ENCODE measurements at regions not wholly inside any gene's neighbourhood (a gene's known extent, or its start where the extent isn't known, plus 50 kb on each side); places are given as distances from the start of the nearest gene placed in this dataset.
A peak's percentile ranks its signal among the peaks of the same experiment; 100 is the strongest.

DNA sequence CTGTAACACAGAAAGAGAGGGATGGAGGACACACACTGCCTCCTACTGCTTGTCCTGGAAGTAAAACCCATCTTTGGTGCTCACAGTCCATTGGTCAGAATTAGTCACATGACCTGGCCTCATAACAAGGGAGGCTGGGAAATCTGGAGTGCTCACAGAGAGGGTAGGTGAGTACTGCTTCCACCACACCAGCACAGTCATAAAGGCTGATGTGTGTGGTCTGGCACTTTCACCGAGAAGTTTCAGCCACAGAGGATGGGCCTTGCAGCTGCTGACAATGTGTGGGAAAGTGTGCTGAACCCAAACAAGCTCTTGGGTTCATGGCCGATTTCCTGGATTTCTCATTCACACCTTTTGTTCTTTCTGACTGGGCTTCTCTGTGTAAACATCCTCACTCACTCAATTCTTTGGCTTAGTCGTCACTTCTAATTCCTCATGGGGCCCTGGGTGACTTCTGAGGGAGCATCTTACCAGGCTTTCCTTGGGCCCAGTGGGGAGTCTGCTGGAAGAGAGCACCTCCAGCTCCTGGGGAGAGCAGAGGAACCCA is 100.7 kb downstream of the ASB7 start:
- peak; percentile 78 for DNase-seq
- no peak overlapping the region for H3K4me3 ChIP-seq
- H3K27me3 ChIP-seq, result no peaks in the 10 kb centered on the region
- peaks cover 7% of the 10 kb centered on the region; the same call in 1 of the 2 replicates for H3K9me3 ChIP-seq
- no peaks in the 10 kb centered on the region for H3K36me3 ChIP-seq

DNA sequence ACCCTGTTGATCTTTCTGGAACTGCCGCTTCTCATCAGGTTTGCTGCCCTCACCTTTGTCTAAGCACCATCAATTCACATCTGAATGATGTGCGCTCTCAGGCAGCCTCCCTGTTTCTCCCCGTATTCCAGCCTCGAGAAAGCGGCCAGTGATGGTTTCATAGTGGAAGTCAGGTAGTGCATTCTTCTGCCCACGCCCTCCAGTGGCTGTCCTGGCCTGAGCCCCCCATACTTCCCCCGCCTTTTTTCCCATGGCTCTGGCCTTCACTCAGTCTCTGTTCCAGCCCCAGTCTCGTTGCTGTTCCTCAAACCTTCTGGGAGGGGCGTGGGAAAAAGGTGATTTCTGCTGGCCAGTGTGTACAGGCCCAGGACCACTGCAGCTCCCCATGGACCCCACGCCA is 101.3 kb downstream of the ASB7 start:
- H3K9me3 ChIP-seq, result peaks cover 7% of the 10 kb centered on the region; the same call in 1 of the 2 replicates
- DNase-seq, result no peak
- H3K27me3 ChIP-seq, result no peaks in the 10 kb centered on the region
- H3K4me3 ChIP-seq, result no peak overlapping the region
- no peaks in the 10 kb centered on the region for H3K36me3 ChIP-seq

DNA sequence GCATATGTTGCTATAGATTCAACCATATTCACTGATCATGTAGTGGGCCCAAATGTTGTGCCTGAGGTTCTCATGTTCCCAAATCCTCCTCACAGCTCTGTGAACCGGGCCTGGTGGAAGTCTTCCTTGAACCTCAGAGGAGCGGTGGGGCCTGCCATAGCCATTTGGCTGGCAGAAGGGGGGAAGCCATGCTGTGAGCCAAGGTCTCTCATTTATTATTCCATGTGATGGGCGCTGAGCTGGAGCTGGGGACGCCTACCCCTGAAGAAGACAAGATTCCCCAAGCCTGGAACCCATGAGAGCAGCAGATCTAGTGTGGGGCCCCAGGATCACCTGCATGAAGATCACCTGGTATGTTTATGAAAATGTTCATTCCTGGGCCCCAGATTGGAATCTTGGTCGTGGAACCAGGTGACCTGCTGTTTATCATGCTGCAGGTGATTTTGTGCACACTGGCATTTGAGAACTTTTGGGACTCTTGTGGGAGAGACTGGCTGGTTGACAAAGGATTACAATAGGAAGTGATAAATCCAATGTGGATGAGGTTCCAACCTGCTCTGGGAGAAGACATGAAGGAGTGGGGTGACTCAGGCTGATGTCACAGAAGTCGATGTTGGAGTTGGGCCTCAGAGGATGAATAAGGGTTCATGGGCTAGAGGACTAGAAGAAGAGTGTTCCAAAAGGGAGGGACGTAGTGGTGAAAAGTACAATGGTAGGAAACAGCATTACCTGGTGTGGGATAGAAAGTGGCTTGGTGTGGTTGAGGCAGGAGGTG is 102.1 kb downstream of the ASB7 start:
- no peaks in the 10 kb centered on the region for H3K36me3 ChIP-seq
- H3K4me3 ChIP-seq, result no peak overlapping the region
- DNase-seq, result peak; percentile 95
- no peaks in the 10 kb centered on the region for H3K27me3 ChIP-seq
- peaks cover 7% of the 10 kb centered on the region; the same call in 1 of the 2 replicates for H3K9me3 ChIP-seq

DNA sequence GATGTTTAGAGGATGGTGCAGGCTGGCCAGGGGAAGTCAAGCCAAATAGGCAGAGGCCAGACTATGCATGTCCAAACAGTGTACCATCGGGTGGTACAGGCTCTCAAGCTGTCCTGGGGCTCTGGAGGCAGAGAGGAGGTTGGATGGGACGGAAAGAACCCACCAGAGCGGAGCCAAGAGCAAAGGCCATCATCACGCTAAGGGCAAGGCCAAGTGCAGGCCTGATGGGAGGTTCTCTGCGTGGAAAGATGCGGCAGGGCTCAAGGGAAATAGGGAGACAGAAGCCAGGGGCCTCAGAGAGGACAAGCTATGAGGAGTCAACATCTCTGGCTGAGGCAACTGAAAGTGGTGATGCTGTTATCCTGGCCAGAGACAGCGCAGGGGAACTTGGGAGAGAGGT is 102.7 kb downstream of the ASB7 start:
- no peaks in the 10 kb centered on the region for H3K36me3 ChIP-seq
- H3K9me3 ChIP-seq, result peaks cover 10% of the 10 kb centered on the region; the same call in 1 of the 2 replicates
- no peaks in the 10 kb centered on the region for H3K27me3 ChIP-seq
- DNase-seq, result no peak
- H3K4me3 ChIP-seq, result no peak overlapping the region

DNA sequence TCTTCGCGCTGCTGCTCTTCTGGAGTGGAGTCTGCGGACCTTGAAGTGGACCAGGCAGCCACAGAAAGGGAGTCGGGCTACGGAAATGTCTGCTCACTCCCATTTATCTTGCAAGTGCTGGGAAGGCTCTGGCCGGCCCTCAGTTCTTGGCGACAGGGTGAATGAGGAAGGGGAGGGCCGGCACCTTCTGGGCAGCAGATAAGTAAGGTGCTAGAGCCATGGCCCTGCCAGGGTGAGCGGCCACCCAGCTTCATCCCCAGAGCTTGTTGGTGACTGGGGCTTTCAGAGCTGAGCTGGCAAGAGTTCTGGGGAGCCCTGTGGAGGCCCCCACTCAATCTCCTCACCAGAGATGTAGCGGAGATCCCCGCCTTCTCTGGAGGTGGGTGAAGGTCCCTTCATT is 103.5 kb downstream of the ASB7 start:
- no peaks in the 10 kb centered on the region for H3K36me3 ChIP-seq
- no peaks in the 10 kb centered on the region for H3K27me3 ChIP-seq
- no peak overlapping the region for H3K4me3 ChIP-seq
- H3K9me3 ChIP-seq, result peaks cover 10% of the 10 kb centered on the region; the same call in 1 of the 2 replicates
- DNase-seq, result no peak

DNA sequence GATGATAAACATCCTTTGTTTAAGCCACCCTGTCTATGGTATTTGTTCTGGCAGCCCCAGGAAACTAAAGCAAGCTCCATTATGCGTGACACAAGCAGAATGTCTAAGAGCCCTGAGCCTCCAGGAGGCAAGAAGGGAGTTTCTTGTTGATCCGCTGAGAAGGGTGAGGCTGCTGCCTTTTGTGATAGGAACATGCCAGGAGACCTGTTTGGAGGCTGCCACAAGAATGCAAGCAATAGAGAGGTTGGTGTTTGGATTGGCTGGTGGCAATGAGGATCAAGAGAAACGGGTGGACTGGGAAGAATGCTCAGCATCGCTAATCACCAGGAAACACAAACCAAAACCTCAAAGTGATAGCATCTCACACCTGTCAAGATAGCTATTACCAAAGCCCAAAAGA is 104.8 kb downstream of the ASB7 start:
- H3K9me3 ChIP-seq, result peaks cover 10% of the 10 kb centered on the region; the same call in 1 of the 2 replicates
- no peak for DNase-seq
- no peaks in the 10 kb centered on the region for H3K27me3 ChIP-seq
- no peaks in the 10 kb centered on the region for H3K36me3 ChIP-seq
- no peak overlapping the region for H3K4me3 ChIP-seq

DNA sequence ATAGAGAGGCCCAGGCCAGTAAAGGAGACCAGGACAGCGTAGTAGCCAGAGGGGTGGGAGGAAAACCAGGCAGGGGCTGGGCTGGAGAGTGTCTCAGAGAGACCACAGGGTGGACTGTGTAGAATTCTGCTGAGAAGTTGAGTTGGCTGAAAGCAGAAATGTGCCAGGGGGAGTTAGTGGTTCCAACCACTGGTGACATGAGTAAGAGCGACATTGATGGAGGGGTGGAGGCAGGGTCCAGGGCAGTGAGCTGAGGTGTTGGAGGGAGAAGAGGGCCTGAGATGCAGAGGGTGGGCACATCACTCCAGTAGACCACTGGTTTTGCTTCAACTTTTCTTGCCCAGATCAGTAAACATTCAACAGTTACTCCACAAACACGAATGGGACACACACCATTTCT is 106.5 kb downstream of the ASB7 start:
- no peak overlapping the region for H3K4me3 ChIP-seq
- no peak for DNase-seq
- 0 out of 2 replicates have a peak, but pooled peaks cover 2% of the 10 kb centered on the region for H3K9me3 ChIP-seq
- no peaks in the 10 kb centered on the region for H3K27me3 ChIP-seq
- no peaks in the 10 kb centered on the region for H3K36me3 ChIP-seq

DNA sequence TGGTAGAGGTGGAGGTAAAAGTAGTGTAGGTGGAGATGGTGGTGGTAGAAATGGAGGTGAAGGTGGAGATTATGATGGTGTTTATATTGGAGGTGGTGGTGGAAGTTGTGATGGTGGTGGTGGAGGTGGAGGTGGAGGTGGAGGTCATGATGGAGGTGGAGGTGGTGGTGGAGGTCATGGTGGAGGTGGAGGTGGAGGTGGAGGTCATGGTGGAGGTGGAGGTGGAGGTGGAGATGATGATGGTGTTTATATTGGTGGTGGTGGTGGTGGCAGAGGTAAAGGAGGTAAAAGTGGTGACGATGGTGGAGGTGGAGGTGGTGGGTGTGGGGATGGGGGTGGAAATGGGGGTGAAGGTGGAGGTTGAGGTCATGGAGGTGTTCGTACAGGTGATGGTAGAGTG is 107.8 kb downstream of the ASB7 start:
- H3K27me3 ChIP-seq, result no peaks in the 10 kb centered on the region
- H3K9me3 ChIP-seq, result 0 out of 2 replicates have a peak, but pooled peaks cover 2% of the 10 kb centered on the region
- no peak for DNase-seq
- no peaks in the 10 kb centered on the region for H3K36me3 ChIP-seq
- no peak overlapping the region for H3K4me3 ChIP-seq

DNA sequence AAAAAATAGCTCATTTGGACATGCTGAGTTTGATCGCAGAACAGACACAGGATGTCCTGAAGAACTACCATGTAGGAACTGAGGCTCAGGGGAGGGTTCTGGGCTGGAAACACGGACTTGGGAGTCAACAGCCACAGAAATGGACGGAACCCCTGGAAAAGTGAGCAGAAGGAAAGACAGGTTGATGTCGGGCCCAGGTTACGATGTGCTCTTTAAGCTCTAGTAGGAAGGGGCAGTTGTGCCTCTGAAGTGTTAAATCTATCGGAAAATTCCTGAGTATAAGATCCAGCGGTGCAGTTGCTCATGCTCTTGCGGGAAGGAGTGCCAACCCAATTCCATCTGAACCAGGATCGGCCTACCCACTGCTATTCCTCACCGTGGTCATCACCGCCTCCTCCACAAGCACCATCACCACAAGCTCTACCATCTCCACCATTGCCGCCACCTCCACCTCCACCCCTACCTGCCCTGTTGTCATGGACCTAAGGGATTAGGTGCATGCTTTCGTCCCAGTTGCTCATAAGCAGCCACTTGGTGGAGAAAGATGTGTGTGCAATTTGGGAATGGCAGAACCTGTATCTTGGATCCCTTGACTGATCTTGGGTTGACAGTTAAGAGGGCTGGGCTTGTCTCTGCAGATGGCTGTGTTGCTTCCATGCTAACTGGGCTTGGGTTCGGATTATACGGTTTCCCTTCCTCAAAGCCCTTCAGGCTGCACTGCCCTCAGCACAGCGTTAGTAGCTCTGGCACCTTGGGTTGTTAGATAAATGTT is 108.5 kb downstream of the ASB7 start:
- no peaks in the 10 kb centered on the region for H3K27me3 ChIP-seq
- H3K36me3 ChIP-seq, result no peaks in the 10 kb centered on the region
- 0 out of 2 replicates have a peak, but pooled peaks cover 2% of the 10 kb centered on the region for H3K9me3 ChIP-seq
- DNase-seq, result no peak
- no peak overlapping the region for H3K4me3 ChIP-seq

DNA sequence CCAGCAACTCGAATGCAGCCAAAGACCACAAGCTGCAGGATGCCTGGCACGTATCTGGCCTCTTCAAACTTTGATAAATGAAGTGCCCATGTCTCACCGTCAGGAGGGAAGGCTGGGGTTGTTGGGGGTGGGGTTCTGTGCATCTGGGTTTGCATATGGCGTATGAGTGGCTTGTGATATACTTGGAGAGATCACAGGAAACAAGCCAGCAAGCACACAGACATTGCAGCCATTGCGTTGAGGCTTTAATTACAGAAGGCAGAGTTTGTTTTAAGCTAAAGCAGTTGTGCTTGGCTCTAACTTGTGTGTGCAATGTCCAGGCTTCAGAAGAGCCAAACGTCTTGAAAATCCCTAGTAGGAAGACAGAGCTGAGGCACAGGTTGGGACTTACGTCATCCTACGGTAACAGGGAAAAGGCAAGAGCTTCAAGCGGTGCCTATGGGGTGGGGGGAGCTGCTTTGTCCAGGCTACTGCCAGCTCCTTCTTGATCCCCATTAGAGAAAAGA is 109.2 kb downstream of the ASB7 start:
- Histone ChIP-seq H3K4me3 (no peak overlapping the region), H3K36me3 (no peaks in the 10 kb centered on the region), H3K27me3 (no peaks in the 10 kb centered on the region), H3K9me3 (0 out of 2 replicates have a peak, but pooled peaks cover 2% of the 10 kb centered on the region)
- peak; percentile 76 for DNase-seq

DNA sequence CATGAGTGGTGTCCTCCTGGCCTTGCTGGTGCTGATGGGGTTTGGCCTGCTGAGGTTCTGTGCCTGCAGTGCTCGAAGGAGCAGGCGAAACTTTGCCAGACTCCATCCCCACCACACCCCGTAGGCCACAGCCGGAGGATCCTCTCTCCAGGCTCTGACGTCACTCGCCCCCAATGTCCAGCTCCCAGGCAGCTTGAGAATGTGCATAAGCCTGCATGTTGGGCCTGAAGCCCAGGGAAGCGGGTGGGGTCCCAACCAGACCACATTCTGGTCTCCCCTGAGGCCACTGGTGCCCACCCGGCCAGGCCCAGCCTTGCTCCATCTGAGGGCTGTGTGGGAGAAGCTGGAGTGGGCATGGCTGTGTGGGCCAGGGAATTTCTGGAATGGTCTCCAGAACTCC is 109.8 kb downstream of the ASB7 start:
- H3K27me3 ChIP-seq, result no peaks in the 10 kb centered on the region
- H3K36me3 ChIP-seq, result no peaks in the 10 kb centered on the region
- DNase-seq, result peak; percentile 81
- no peak overlapping the region for H3K4me3 ChIP-seq
- 0 out of 2 replicates have a peak, but pooled peaks cover 2% of the 10 kb centered on the region for H3K9me3 ChIP-seq

DNA sequence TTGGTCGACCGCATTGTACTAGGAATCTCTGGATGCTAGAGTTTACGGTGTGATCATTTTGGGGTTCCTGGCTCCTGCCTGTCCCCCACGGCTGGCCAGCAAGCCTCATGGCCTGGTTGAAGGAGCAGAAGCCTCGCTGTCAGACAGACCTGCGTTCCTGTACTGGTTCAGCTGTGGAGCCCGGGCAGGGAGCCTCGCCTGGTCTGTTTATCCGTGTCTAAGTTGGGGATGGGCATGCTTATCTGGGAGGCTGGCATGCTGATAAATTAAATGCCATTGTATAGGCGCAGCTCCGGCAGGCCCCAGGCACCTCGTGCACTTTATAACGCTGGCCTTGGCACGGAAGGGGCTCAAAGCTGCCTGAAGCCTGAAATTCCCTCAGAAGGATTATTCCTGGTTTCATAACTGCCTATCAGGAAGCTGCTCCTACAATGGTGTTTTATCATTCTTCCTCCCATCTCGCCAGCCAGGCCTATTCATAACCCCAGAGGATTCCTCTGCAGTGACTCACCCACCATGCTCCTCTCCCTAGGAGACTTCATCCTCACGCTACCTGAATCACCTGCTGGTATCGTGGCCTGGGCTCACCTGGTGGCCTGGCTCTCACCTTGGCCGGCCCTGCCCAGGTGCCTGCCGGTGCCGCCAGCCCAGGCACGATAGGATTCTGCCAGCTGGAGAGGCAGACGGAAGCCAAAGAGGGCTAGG is 110.9 kb downstream of the ASB7 start:
- Histone ChIP-seq H3K9me3 (0 out of 2 replicates have a peak, but pooled peaks cover 2% of the 10 kb centered on the region), H3K36me3 (no peaks in the 10 kb centered on the region), H3K27me3 (no peaks in the 10 kb centered on the region), H3K4me3 (no peak overlapping the region)
- peak; percentile 96 for DNase-seq

DNA sequence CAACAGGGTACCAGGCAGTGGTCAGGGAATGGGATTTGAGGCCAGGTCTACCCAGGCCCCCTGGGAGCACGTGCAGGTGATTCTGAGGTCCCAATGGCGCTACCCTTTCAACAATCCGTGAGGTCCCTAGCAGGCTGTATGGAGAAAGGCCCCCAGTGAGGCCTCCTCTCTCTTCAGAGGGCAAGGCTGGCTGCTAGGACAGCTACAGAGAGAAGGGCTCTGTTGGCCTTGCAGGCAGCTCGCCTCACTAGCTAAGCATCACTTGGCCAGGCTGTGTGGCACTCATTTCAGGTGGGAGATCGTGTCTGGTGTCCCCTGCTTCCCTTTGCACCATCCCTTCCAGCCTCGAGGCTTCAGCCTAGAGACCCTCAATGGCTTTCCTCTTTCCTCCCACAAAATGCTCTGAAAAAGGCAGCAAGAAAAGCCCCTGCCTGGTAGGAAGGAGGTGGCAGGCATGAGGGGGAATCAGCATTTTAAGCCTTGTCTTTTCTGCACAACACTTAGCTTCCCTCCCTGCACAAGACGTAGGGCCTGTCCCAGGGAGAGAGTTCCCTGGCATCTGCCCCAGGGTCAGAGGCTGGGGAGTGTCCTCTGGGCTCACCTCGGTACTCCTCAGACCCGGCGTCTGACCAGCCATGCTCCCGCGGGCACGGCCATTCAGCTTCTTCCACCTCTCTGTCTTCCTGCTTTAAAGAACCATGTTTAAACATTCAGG is 111.8 kb downstream of the ASB7 start:
- H3K9me3 ChIP-seq, result 0 out of 2 replicates have a peak, but pooled peaks cover 2% of the 10 kb centered on the region
- H3K36me3 ChIP-seq, result no peaks in the 10 kb centered on the region
- DNase-seq, result no peak
- no peak overlapping the region for H3K4me3 ChIP-seq
- no peaks in the 10 kb centered on the region for H3K27me3 ChIP-seq

DNA sequence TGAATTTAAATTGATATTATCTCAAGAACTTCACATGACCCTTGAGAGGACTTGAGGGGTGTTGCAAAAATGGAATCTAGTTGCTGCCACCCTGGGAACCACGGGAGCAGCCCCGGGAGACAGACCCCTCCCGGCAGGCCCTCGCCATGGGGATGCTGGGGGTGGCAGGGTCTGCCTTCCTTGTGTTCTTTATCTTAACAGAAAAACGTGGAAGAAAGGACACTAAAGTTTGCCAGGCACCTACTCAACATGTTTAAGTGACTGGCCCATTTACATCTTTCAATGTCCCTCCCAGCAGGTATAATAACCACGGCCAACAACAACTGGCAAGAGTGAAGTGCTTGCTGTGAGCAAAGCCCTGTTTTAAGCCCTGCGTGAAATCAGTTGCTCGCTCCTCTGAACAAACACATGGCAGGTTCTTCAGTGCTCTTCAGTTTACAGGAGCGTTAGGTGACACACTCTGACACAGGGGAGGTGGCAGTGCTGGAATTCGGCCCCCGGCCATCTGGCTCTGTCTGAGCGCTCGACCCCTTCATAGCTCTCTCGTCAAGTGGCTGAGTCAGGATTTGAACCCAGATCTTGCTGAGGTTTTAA is 112.5 kb downstream of the ASB7 start:
- no peaks in the 10 kb centered on the region for H3K27me3 ChIP-seq
- DNase-seq, result peak; percentile 69
- no peak overlapping the region for H3K4me3 ChIP-seq
- H3K36me3 ChIP-seq, result no peaks in the 10 kb centered on the region
- 0 out of 2 replicates have a peak, but pooled peaks cover 2% of the 10 kb centered on the region for H3K9me3 ChIP-seq

DNA sequence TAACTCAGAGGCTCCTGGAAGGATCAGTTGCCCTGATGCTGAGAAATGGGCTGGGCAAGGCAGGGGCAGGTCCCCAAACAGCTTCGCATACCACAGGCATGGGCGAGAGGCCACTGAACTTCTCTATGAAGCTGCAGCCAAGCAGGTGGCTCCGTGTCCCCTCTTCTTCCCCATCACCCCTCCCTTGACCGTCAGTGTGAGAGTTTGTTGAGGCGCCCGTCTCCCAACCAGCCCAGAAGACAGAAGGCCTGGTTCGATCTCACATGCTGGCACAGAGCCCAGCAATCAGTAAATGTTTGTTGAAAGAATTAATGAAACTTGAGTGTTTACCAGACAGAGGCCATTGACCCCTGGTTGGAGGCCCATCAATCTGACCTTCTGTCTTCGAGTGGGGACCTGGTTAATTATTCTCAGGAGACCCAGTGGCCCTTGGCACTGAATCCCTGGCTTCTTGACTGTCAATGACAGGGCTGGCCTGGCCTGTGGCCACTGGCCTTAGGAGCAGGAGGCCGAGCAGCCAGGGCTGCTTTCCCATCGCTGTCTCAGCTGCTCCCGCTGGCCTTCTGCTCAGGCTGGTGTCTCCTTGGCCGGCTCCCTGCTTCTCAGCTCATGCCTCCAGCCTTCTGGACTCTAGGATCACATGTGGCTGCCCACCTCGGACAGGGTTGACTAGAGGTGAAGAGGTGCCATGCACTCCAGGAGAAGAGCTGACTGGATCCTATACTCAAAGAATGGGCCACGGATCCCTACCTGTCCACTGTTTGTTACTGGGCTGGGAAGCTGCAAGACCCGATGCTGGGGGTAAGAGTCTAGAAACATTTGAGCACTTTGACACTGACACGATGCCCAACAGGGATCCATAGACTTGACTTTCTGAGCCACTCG is 113.4 kb downstream of the ASB7 start:
- Histone ChIP-seq H3K36me3 (no peaks in the 10 kb centered on the region), H3K9me3 (no peaks in the 10 kb centered on the region), H3K4me3 (no peak overlapping the region), H3K27me3 (no peaks in the 10 kb centered on the region)
- no peak for DNase-seq
